Gastroesophageal sphincter (tissue), 4 donors: ENCODE measurements at regions not wholly inside any gene's neighbourhood (a gene's known extent, or its start where the extent isn't known, plus 50 kb on each side); places are given as distances from the start of the nearest gene placed in this dataset.

Experiments
- ATAC-seq: fragments of 150-250 bp; one replicate; pipeline ENCODE4 v1.9.1; 2016; ENCODE audit warnings: mild to moderate bottlenecking, moderate library complexity
- H3K27ac ChIP-seq, 4 donors: fragments of 200-600 bp; sonication (generic) in 3 of 4; 1 replicate in 3 of 4; 2 replicates in 1 of 4; pipeline ENCODE4 v1.5.1; 2016 to 2019
- H3K27me3 ChIP-seq: fragments of 200-600 bp; sonication (generic); one replicate; pipeline ENCODE4 v1.5.1; 2019
- H3K36me3 ChIP-seq, 2 donors: fragments of 200-600 bp; sonication (generic); one replicate each; pipeline ENCODE4 v1.5.1; 2019; ENCODE audit warnings: control low read depth in 1 of 2
- H3K4me1 ChIP-seq, 3 donors: fragments of 200-600 bp; sonication (generic); 1 replicate in 2 of 3; 2 replicates in 1 of 3; pipeline ENCODE4 v1.5.1; 2016 to 2019; ENCODE audit warnings: control low read depth in 2 of 3
- H3K4me3 ChIP-seq, 2 donors: fragments of 200-600 bp; sonication (generic); one replicate each; pipeline ENCODE4 v1.5.1; 2019; ENCODE audit warnings: mild to moderate bottlenecking in 1 of 2, moderate library complexity in 1 of 2
- H3K9me3 ChIP-seq, 3 donors: fragments of 200-600 bp; sonication (generic); one replicate each; pipeline ENCODE4 v1.5.1; 2017 to 2019; ENCODE audit warnings: control low read depth in 2 of 3
- CTCF ChIP-seq, 4 experiments: fragments of 200-600 bp in 2 of 4; fragments of 450-650 bp in 2 of 4; sonication (generic) in 1 of 4; IDR thresholded peaks; one replicate each; pipeline ENCODE4 v1.5.1; 2017 to 2019; ENCODE audit warnings: antibody characterized with exemption in 4 of 4, mild to moderate bottlenecking in 2 of 4, moderate library complexity in 2 of 4
- EP300 ChIP-seq: sonication (generic); formaldehyde crosslinking; IDR thresholded peaks from one replicate; pipeline ENCODE4 v1.6.1; 2017; ENCODE audit warnings: antibody characterized with exemption, mild to moderate bottlenecking
- POLR2A ChIP-seq, 2 donors: fragments of 450-650 bp; IDR thresholded peaks; one replicate each; pipeline ENCODE4 v1.6.1; 2017; ENCODE audit warnings: antibody characterized with exemption in 2 of 2, mild to moderate bottlenecking in 2 of 2, moderate library complexity in 1 of 2
- POLR2AphosphoS5 ChIP-seq: sonication (generic); formaldehyde crosslinking; IDR thresholded peaks from one replicate; pipeline ENCODE4 v1.6.1; 2017; ENCODE audit warnings: antibody characterized with exemption
- WGBS, 2 donors: methylation state at CpG; one replicate each; pipeline ENCODE4 v1.1.5; 2018; ENCODE audit warnings: low coverage in 1 of 2; 5-methylcytosine and 5-hydroxymethylcytosine counted together

GRCh38 chr2:58922245-58922644 lies 681.1 kb upstream of the FANCL start:
- Histone ChIP-seq H3K27ac (no peak overlapping the region), H3K27me3 (no peaks in the 10 kb centered on the region), H3K4me1 (no peaks in the 10 kb centered on the region), H3K36me3 (no peaks in the 10 kb centered on the region), H3K9me3 (no peaks in the 10 kb centered on the region), H3K4me3 (no peak overlapping the region)
- WGBS, 2 donors = 82% methylated on average over 1 of the region's 1 CpG; no CpG with 5 or more reads in 1 of the 2 donors
- ATAC-seq = no peak
- TF ChIP-seq CTCF (IDR thresholded peaks at IDR 0.05) (no peak), EP300 (no peak), POLR2A (IDR thresholded peaks at IDR 0.05) (no peak), POLR2AphosphoS5 (no peak)

GRCh38 chr2:58921676-58922075 lies 680.6 kb upstream of the FANCL start:
- H3K4me1 ChIP-seq = no peaks in the 10 kb centered on the region
- no peaks in the 10 kb centered on the region for H3K9me3 ChIP-seq
- WGBS, 2 donors = 83% methylated on average over 2 of the region's 2 CpGs
- H3K4me3 ChIP-seq = no peak overlapping the region
- no peaks in the 10 kb centered on the region for H3K36me3 ChIP-seq
- TF ChIP-seq CTCF (IDR thresholded peaks at IDR 0.05) = no peak
- TF ChIP-seq POLR2A (IDR thresholded peaks at IDR 0.05) = no peak
- no peak for TF ChIP-seq EP300
- no peak for TF ChIP-seq POLR2AphosphoS5
- ATAC-seq = no peak
- H3K27me3 ChIP-seq = no peaks in the 10 kb centered on the region
- no peak overlapping the region for H3K27ac ChIP-seq

- no peak for TF ChIP-seq POLR2A (IDR thresholded peaks at IDR 0.05)
- no peak for TF ChIP-seq EP300
- no peak for TF ChIP-seq POLR2AphosphoS5
- no peak for TF ChIP-seq CTCF (IDR thresholded peaks at IDR 0.05)
- no peaks in the 10 kb centered on the region for H3K9me3 ChIP-seq
- H3K27me3 ChIP-seq = no peaks in the 10 kb centered on the region
- no peak overlapping the region for H3K4me3 ChIP-seq
- no peaks in the 10 kb centered on the region for H3K36me3 ChIP-seq
- ATAC-seq = no peak
- 100% methylated on average over 1 of the region's 2 CpGs; no CpG with 5 or more reads in 1 of the 2 donors for WGBS, 2 donors
- no peak overlapping the region for H3K27ac ChIP-seq
- no peaks in the 10 kb centered on the region for H3K4me1 ChIP-seq
Observed at GRCh38 chr2:58920001-58920400, 678.9 kb upstream of the FANCL start.

GRCh38 chr2:58919316-58919715 lies 678.2 kb upstream of the FANCL start:
- no peaks in the 10 kb centered on the region for H3K27me3 ChIP-seq
- H3K9me3 ChIP-seq = no peaks in the 10 kb centered on the region
- ATAC-seq = no peak
- H3K36me3 ChIP-seq = no peaks in the 10 kb centered on the region
- no peak for TF ChIP-seq CTCF (IDR thresholded peaks at IDR 0.05)
- no peak for TF ChIP-seq POLR2A (IDR thresholded peaks at IDR 0.05)
- TF ChIP-seq EP300 = no peak
- no peak for TF ChIP-seq POLR2AphosphoS5
- no peak overlapping the region for H3K4me3 ChIP-seq
- H3K4me1 ChIP-seq = no peaks in the 10 kb centered on the region
- 82% methylated on average over 4 of the region's 4 CpGs; no CpG with 5 or more reads in 1 of the 2 donors for WGBS, 2 donors
- H3K27ac ChIP-seq = no peak overlapping the region

GRCh38 chr2:58918141-58918540 lies 677.0 kb upstream of the FANCL start:
- Histone ChIP-seq H3K4me1 (no peaks in the 10 kb centered on the region), H3K27me3 (no peaks in the 10 kb centered on the region), H3K9me3 (no peaks in the 10 kb centered on the region), H3K27ac (no peak overlapping the region), H3K4me3 (no peak overlapping the region), H3K36me3 (no peaks in the 10 kb centered on the region)
- no peak for ATAC-seq
- WGBS, 2 donors = 39 to 51% methylated on average over 2 of the region's 2 CpGs
- no peak for TF ChIP-seq CTCF (IDR thresholded peaks at IDR 0.05)
- TF ChIP-seq EP300 = no peak
- no peak for TF ChIP-seq POLR2AphosphoS5
